GM18868 (cell line): ENCODE measurements at regions not wholly inside any gene's neighbourhood (a gene's known extent, or its start where the extent isn't known, plus 50 kb on each side); places are given as distances from the start of the nearest gene placed in this dataset.
"Not testable (repeated sequence)": the region's sequence is repeated elsewhere in the genome, so short reads cannot be mapped to it uniquely, and the experiment has no call there.

Experiments
- ATAC-seq: cut with Tn5 transposase; IDR thresholded peaks from one replicate; pipeline ENCODE4 v1.9.1; 2021; ENCODE audit warnings: mild to moderate bottlenecking, moderate library complexity; ENCODE audit not compliant: unreplicated experiment

DNA sequence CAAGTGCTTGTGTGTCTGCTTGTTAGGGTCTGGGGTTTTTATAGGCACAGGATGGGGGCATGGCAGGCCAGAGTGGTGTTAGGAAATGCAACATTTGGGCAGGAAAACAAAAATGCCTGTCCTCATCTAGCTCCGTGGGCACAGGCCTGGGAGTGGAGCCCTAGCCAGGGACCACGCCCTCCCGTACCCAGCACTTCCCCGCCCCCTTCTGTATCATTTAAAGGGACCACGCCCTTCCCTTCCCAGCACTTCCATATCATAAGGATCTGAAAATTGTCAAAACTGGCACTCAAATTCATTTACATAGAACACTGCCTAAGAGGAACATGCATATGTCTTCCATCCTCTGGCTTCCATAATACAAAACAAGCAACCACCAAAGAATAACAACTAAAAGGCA lies 185.8 kb downstream of the B3GLCT start:
- no peak for ATAC-seq

DNA sequence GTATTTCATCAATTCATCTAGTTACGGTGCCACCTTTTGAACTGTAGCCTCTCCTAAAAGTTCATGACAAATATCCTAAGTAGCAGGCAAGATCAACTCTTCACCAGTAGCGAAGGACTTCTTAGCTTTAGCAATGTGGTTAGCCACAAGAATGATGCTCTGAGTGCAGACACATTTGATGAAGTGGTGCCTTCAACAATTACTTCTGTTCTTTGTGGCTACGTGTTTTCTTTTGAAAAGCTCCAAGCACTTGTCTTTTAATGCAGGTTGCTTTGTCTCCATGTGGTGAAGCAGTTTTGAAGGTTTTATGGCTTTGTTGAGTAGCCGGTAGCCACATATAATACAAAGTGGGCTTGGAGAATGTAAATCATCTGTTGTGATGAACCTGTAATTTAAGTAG lies 194.7 kb downstream of the B3GLCT start:
- ATAC-seq: no peak

DNA sequence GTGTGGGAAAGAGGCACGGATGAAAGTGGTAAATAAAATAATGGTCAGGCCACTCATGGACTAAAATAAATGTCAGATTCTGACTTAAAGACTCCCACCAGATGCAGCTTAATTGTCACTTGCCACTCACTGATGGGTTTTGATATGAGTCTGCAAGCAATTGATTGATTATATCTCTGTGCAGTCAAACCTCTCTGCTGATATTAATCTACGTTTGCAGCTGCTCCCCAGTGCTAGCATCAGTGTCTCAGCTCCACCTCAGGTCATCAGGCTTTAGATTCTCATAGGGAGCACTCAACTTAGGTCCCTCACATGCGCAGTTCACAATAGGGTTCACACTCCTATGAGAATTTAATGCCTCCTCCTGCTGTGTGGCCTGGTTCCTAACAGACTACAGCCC lies 195.3 kb downstream of the B3GLCT start:
- no peak for ATAC-seq

DNA sequence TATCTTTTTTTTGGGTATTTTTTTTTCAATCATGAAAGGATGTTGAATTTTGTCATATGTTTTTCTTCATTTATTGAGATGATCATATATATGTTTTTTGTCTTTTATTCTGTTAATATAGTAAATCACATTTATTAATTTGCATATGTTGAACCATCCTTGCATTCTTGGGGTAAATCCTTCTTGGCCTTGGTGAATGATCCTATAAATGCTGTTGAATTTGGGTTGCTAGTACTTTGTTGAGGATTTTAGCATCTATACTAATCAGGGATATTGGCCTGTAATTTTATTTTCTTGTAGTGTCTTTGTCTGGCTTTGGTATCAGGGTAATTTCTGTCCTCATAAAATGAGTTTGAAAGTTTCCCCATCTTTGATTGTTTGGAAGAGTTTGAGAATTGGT lies 199.9 kb downstream of the B3GLCT start:
- no peak for ATAC-seq

DNA sequence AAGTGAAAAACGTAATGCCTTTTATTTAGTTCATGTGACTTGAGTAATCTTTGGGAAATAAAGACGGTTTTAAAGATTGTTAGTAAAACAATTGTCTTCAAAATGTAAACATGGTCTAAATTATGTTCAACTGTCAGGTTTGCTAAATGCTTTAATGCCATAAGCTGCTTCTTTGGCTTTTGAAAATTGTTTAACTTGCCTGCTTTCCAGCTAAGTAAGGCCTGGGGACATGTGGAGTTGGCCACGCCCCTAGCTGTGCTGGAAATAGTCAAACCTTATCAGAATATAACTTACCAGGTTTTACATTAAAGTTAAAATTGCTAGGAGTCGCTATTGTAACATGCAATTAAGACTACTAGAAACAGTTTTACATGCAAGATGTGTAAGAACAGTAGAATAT lies 203.9 kb downstream of the B3GLCT start:
- ATAC-seq: not testable (repeated sequence)

DNA sequence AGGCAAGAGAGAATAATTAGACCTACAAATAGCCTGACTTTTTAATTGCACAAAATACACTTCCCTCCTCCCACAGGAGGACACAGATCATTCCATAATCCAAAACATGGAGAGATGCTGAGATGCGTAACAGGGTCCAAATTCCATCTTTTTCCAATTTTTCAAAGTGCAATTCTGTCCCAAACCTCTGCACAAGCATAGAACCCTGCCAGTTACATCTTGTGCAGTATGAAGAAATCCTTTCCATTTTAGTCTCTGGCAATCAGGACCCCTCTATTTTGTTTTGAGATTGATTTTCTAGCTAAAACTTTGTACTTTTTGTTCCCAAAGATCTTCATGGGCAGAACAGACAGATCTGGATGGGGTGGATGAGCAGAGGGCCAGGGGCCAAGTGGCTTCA lies 209.2 kb downstream of the B3GLCT start:
- ATAC-seq: no peak

DNA sequence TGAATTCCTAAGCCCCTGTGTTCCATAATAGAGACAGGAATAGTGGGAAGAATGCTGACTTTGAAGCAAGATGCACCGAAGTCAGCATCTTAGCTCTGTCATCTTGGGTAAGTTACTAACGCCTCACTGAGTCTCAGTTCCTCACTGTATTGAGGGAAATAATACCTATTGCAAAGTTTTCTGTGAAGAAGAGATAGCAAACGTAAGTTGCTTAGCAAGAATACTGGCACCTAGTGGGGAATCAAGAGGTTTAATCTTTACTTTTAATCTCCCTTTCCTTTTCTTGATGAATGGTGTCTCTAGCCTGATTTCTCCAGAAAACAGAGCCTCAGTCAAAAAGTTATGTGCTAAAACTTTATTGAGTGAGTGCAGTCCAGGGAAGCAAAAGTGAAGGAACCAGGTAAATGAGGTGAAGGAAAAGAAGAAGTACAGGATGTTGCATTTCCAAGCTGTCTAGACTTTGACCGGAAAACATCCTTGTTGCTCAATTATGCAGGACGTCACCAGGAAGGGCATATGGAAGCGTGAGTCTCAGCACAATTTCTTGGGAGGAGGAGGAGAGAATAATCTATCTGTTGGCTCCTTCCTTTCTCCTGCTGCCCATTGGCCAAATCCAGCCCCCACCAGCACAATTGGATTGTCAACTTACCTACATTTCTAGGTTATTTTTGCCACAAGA lies 210.0 kb downstream of the B3GLCT start:
- no peak for ATAC-seq

DNA sequence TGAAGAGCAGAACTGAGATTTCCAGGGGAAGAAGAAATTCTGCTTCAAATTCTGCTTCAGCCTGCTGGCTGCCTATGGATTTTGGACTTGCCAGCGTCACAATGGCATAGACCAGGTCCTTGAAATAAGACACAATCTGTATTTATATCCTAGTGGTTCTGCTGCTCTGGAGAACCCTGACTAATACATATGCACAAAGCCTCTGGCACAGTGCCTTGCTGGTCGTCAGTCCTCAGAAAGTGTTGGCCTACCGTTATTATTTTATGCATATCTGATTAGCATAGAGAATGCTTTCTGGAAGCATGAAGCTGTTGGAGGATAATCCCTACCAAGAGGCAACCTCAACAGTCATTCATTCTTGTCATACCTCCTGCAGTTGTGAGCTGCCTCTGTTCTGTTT lies 213.7 kb downstream of the B3GLCT start:
- no peak for ATAC-seq

DNA sequence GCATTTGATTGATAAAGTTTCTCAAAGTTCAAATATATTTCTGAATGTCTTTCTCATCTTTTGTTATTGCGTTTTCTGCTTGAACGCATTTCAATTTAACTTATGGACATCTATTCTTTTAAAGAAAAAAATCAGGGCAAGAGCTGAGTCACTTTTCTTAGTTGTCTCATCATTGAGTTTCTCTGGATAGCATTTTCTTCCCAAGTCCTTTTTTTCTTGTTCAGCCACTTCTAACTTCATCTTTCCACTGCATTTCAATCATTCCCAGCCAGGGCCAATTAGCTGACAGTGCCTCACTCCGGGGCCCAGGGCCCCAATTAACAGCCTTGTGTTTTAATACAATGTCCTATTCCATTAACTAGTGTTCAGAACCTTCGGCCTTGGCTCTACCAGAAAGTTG lies 216.3 kb downstream of the B3GLCT start:
- no peak for ATAC-seq

DNA sequence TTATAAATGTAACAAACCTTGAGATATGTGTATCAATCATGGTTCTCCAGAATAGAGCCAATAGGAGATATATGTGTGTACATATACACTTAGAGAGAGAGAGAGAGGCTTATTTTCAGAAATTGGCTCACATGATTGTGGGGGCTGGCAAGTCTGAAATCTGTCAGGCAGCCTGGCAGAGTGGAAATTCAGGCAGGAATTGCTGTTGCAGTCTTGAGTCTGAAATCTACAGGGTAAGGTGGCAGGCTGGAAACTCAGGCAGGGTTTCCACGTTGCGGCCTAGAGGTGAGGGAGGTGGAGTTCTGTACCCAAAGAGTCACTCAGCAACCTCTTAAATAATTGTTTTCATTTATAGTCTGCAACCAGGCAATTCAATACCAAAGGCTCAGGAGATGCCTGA lies 218.4 kb downstream of the B3GLCT start:
- ATAC-seq: no peak

DNA sequence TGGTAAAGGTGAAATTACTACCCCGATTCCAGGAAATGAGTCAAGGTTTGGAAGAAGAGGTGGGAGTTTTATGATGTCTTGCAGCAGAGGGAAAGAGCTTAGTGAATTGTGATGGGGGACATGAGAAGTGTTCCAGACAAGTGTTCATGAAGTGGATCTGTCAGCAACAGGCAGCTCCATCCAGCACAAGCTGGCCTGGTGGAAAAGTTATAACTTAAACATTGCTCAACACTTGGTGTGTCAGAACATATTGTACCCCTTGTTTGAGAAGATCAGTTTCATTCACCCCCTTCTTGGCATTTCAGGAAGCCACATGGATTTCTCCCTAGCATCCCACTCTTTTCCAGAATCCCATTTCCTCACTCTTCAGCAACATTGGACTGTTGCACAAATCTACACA lies 222.0 kb downstream of the B3GLCT start:
- ATAC-seq: no peak

DNA sequence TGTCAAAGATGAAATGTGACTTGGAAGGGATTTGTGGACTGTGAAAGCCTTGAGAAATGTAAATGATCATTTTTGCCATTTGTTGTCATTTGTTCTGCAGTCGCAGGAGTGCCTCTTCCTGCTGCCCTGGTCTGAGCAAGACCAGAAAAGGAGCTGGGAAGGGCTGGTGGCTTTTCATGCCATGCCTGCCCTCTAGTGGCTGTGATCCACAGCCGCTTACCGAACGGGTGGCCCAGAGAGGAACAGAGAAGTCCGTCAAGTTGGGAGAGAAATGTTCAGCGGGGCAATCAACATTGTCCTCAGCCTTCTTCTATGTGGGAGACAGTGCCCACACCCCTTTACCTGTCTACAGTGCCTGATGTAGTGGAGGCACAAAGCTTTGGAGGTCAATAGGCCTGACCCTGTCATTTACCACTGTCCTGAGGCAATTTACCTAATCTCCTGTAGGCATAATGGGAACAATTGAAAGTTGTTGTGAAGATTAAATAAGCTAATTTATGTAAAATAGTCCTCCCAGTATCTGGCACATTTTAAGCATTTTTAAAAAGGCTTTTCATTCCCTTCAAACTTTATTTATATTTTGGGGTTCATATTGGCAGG lies 224.5 kb downstream of the B3GLCT start:
- ATAC-seq: peak; percentile 99

DNA sequence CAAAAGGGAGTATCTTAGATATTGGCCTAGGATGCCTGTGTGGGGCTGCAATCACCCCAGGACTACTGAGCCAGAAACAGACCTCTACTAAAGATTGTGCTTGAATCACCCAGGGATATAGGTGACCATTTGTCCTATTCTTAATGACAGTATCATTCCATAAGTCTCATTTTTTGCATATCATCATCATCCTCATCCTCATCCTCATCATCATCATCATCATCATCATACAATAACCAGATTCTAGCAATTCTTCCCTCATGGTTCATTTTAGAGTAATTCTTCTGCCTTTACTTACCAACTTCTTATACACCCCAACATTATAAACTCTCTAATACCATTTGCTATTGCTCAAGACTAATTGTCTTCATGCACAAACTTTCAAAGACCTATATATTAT lies 226.6 kb downstream of the B3GLCT start:
- ATAC-seq: no peak

DNA sequence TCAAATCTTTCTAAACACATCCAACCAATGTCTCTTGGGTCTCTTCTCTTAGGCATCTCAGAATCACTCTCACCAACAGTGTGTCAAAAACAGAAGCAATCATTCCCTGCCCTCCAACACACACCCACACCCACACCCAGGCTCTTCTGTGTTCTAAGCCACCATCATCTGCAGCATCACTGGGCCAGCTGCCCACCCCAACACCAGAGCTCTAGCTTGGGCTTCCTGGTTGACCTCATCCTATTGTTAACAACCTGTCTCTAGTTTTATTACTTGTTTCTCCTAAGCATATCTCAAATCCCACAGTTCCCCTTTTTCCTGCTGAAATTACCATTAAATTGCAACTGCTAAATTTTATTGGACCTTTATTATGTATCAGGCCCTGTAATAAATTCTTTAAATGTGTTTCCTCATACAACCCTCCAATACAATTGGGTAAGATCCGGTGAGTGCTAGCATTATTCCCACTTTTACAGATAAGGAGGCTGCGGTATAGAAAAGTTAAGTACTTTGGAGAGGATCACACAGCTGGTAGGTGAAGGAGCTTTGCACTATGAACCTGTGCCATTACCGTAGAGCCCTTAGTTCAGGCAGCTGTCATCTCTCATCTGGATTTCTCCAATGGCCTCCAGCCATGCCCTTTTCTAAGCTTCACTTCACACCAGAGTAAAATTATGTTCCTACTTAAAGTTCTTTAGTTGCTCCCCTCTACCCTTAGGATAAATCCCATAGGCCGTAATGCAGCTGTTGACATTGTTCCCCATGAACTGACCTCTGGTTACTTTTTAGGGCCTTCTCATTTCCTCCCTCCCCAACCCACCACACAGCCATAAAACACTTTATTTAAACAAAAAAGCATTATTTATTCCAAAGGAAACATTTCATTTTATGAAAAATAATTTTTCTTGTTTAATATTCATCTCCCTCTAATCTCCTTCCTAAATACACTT lies 227.7 kb downstream of the B3GLCT start:
- ATAC-seq: no peak

DNA sequence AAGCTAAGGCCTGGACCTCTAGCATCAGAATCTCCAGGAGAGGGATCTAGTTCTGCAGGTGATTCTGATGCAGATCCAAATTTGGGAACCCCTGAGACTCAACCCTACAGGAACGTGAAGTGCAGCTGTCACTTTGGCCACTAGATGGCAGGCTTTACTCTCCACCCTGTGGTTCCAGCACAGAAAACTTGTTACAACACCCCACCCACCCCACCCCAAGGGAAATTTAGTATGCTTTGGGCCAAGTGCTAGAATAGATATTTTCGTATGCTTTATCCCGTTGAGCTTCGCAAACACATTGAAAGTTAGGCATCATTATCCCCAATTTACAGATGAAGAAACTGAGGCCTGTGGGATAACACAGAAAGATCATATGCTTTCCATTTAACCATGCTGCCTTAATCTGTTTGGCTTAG lies 232.0 kb downstream of the B3GLCT start:
- ATAC-seq: peak; percentile 76

DNA sequence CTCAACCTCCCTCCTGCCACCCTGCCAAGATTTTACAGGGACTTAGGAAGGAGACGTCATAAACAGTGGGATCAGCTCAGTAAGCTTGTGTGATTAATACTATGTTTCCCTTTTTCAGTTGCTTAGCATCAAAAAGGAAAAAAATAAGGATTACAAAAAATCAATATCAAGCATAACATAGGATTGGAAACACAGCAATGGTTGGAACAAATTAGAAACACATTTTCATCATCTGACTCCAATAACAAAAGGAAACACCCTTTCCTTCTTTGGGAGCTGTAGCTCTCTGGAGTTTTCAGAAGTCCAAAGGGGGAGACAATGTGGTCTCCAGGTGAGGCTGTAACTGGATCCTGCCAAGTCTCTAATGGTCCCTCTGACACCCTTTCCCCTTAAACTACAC lies 233.4 kb downstream of the B3GLCT start:
- no peak for ATAC-seq

DNA sequence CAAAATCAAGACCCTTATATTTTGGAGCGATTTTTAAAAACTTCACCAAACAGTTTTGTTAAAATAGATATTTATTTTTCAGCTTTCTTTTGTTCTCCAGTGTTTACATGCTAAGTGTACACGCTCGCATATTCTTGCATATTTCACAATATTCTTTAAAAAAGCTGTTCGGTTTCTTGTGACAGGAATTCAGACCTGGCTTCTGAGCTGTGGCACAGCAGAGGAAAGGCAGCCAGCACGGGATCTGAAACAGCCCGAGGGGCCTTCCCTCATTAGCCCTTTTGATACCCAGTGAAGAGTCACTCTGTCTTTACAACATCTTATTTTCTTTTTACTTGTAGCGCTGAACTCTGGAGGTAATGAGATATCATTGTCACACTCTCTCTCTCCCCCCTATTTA lies 234.0 kb downstream of the B3GLCT start:
- no peak for ATAC-seq

DNA sequence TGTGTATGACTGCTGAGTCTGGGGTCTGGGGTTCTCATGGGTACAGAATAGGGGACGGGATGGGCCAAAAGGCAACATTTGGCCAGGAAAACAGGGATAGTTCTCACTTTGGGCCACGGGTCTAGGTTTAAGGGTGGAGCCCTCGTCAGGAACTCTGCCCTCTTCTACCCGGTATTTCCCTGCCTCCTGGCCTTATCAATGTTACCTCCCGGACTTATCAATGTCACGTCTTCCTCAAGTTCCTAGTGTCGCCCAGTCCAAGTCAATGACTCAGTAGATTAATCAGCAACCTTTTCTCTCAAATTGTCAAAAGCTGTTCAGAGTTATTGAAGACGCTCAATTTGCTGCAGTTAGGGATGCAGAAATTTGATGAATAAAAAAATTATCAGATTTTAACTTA lies 234.8 kb downstream of the B3GLCT start:
- ATAC-seq: no peak

DNA sequence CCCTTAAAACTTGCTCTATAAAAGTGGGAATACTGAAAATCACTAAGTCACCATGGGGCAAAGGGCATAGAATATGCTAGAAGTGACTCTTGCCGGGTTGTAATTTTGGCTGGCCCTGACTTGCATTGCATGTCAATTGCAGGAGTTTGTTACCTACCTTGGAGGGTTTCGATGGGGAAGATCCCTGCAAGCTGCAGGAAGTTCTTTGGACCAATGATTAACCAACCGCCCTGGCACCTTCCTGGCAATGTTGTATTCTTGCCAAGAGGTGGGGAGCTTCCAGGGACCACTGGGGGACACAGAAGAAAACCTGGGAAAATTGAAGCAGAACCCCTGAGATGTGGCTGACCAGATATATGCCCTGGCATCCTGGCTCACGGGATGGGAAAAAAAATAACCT lies 235.8 kb downstream of the B3GLCT start:
- ATAC-seq: no peak

DNA sequence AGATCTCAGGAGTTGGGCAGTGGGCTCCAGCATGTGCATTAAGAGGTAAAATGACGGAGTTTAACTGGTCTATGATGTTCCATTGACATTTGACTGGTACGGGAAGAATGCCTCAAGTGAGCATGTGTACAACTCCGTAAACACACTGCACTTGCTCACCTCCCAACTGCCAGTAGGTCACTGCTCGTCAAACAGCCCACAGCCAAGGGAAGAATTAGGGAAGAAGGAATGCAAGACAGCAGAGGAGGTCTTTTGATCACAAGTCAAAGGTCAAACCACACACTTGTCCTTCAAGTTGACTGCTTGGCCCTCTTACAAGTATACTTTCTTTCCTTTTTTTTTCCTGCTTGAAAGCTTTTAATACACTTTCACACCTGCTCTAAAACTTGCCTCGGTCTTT lies 236.7 kb downstream of the B3GLCT start:
- ATAC-seq: no peak

DNA sequence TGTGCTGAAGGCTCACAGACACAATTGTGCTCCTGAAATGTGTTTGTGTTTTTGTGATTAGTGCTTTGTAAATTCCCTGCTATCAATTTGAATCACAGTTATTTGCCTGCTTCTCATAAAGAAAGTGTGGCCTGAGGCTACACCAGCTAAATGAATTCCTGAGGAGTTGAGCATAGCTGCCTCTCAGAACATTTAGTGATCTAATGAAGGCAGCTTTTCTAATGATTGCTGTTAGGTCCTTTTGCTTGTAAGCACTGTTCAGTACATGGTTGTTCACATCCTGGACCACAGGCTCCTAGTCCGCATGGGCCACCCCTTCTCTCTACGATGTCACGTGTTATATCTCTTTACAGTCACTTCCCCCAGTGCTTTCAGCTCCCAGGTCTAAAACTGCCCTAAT lies 238.2 kb downstream of the B3GLCT start:
- ATAC-seq: no peak

DNA sequence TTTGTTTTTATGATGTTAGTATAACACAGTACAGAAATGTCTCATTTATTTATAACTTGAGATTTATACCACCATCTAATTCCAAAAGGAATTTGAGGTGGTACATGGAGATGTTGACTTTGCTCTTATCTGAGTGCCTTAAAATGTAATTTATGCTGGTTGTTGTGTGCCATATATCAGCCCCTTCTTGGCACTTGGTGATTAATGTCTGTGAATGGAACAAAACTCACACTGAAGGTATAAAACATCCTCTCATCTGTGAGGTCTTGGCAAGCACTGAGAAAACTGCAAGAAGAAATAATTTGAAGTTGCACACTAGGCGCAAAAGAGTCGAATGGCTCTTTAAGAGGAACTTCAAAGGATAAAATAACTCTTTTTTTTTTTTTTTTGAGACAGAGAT lies 240.4 kb downstream of the B3GLCT start:
- ATAC-seq: no peak
